ENCODE measurements at regions not wholly inside any gene's neighbourhood (a gene's known extent, or its start where the extent isn't known, plus 50 kb on each side); places are given as distances from the start of the nearest gene placed in this dataset.

- no CpG with 5 or more reads among the region's 3 CpGs for WGBS (ENCODE audit: extremely low coverage, insufficient coverage, low lambda C conversion rate)
- no peak overlapping the region for H3K4ac ChIP-seq (ENCODE audit: low read depth, low read length)
- H3K23ac ChIP-seq (ENCODE audit: low read length), result no peak overlapping the region
- H2AK5ac ChIP-seq (ENCODE audit: low read length), result no peak overlapping the region
- H3K4me1 ChIP-seq (ENCODE audit: control insufficient read depth, low read depth, low read length), result no peaks in the 10 kb centered on the region
- H3K4me2 ChIP-seq (ENCODE audit: low read length), result no peak overlapping the region
- no peak overlapping the region for H2BK120ac ChIP-seq (ENCODE audit: low read depth, low read length)
- no peak for DNase-seq
- no peaks in the 10 kb centered on the region for H3K27me3 ChIP-seq (ENCODE audit: insufficient read depth, low read length, poor library complexity)
- no peaks in the 10 kb centered on the region for H3K36me3 ChIP-seq (ENCODE audit: control insufficient read depth, insufficient read depth, low read length)
- H3K4me3 ChIP-seq (ENCODE audit: low read length), result no peak overlapping the region
- H3K18ac ChIP-seq (ENCODE audit: low read length), result no peak overlapping the region
- no peak overlapping the region for H3K27ac ChIP-seq (ENCODE audit: low read depth, low read length)
- no peak overlapping the region for H4K8ac ChIP-seq (ENCODE audit: low read depth, low read length)
- H3K9ac ChIP-seq (ENCODE audit: low read length), result no peak overlapping the region
- H4K5ac ChIP-seq (ENCODE audit: low read length), result no peak overlapping the region
- no peak overlapping the region for H2BK5ac ChIP-seq (ENCODE audit: low read length)
- no peak overlapping the region for H2BK15ac ChIP-seq (replicated peaks; ENCODE audit: low read depth)
- no peak overlapping the region for H3K56ac ChIP-seq (ENCODE audit: low read length)
- H3K79me1 ChIP-seq (ENCODE audit: low read length), result no peaks in the 10 kb centered on the region
- H3K79me2 ChIP-seq (ENCODE audit: control insufficient read depth, insufficient read depth, low read length), result no peaks in the 10 kb centered on the region
These were observed 149.1 kb upstream of the CTAGE1 start for GRCh38 chr18:22566703-22567420.

DNA sequence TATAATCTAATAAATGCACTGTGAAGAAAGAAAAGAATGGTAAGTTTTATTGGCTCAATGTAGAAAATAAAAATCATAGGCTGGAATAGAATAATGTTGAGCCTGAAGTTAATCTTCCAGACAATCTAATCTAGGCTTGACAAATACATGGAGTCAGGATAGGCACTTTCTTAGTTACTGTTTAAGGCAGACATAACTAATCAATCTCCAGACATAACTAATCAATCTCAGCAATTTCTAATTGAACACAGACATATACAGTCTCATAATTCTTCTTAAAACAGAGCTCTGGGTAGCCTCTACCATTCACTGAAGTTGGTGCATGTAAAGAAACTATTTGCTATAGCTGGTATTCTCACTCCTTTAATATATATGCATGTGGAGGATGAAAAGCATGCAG, 150.1 kb upstream of the CTAGE1 start:
- no peak overlapping the region for H2BK5ac ChIP-seq (ENCODE audit: low read length)
- no peak overlapping the region for H3K9ac ChIP-seq (ENCODE audit: low read length)
- H3K36me3 ChIP-seq (ENCODE audit: control insufficient read depth, insufficient read depth, low read length), result no peaks in the 10 kb centered on the region
- H3K27ac ChIP-seq (ENCODE audit: low read depth, low read length), result no peak overlapping the region
- H3K4me2 ChIP-seq (ENCODE audit: low read length), result no peak overlapping the region
- H2BK120ac ChIP-seq (ENCODE audit: low read depth, low read length), result no peak overlapping the region
- no peaks in the 10 kb centered on the region for H3K4me1 ChIP-seq (ENCODE audit: control insufficient read depth, low read depth, low read length)
- H3K27me3 ChIP-seq (ENCODE audit: insufficient read depth, low read length, poor library complexity), result no peaks in the 10 kb centered on the region
- H3K4me3 ChIP-seq (ENCODE audit: low read length), result no peak overlapping the region
- H4K5ac ChIP-seq (ENCODE audit: low read length), result no peak overlapping the region
- H3K4ac ChIP-seq (ENCODE audit: low read depth, low read length), result no peak overlapping the region
- no peaks in the 10 kb centered on the region for H3K79me2 ChIP-seq (ENCODE audit: control insufficient read depth, insufficient read depth, low read length)
- H3K56ac ChIP-seq (ENCODE audit: low read length), result no peak overlapping the region
- no peak overlapping the region for H3K18ac ChIP-seq (ENCODE audit: low read length)
- H3K79me1 ChIP-seq (ENCODE audit: low read length), result no peaks in the 10 kb centered on the region
- H2AK5ac ChIP-seq (ENCODE audit: low read length), result no peak overlapping the region
- no peak overlapping the region for H4K8ac ChIP-seq (ENCODE audit: low read depth, low read length)
- H3K23ac ChIP-seq (ENCODE audit: low read length), result no peak overlapping the region
- no peak overlapping the region for H2BK15ac ChIP-seq (replicated peaks; ENCODE audit: low read depth)
- DNase-seq, result no peak

DNA sequence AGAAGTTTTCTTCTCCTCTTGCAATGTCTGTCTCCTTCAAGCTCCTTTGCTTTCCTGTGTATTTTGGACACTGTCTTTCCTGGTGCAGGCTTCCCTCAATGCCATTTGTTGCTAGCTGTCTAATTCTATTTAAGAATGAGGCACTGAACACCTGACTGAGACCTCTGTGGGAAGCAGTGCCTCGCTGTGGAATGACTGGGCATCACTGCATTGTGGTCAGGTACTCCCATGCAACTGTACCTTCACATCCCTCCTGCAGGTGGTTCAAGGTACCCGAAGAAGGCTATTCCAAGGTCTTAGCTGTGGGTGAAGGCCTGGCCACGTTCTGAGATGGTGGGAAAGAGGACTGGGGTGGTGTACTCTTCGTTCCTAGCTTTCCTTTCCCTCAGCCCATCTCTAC, 152.8 kb upstream of the CTAGE1 start:
- no peak overlapping the region for H4K5ac ChIP-seq (ENCODE audit: low read length)
- H2BK120ac ChIP-seq (ENCODE audit: low read depth, low read length), result no peak overlapping the region
- H3K36me3 ChIP-seq (ENCODE audit: control insufficient read depth, insufficient read depth, low read length), result no peaks in the 10 kb centered on the region
- H3K79me2 ChIP-seq (ENCODE audit: control insufficient read depth, insufficient read depth, low read length), result no peaks in the 10 kb centered on the region
- H2AK5ac ChIP-seq (ENCODE audit: low read length), result no peak overlapping the region
- H3K4ac ChIP-seq (ENCODE audit: low read depth, low read length), result no peak overlapping the region
- no peak overlapping the region for H3K4me2 ChIP-seq (ENCODE audit: low read length)
- no peak overlapping the region for H3K18ac ChIP-seq (ENCODE audit: low read length)
- DNase-seq, result no peak
- no peak overlapping the region for H3K23ac ChIP-seq (ENCODE audit: low read length)
- no peaks in the 10 kb centered on the region for H3K4me1 ChIP-seq (ENCODE audit: control insufficient read depth, low read depth, low read length)
- H3K27ac ChIP-seq (ENCODE audit: low read depth, low read length), result no peak overlapping the region
- H3K4me3 ChIP-seq (ENCODE audit: low read length), result no peak overlapping the region
- no peaks in the 10 kb centered on the region for H3K79me1 ChIP-seq (ENCODE audit: low read length)
- no peak overlapping the region for H4K8ac ChIP-seq (ENCODE audit: low read depth, low read length)
- H3K27me3 ChIP-seq (ENCODE audit: insufficient read depth, low read length, poor library complexity), result no peaks in the 10 kb centered on the region
- WGBS (ENCODE audit: extremely low coverage, insufficient coverage, low lambda C conversion rate), result no CpG with 5 or more reads among the region's 4 CpGs
- no peak overlapping the region for H3K56ac ChIP-seq (ENCODE audit: low read length)
- H3K9ac ChIP-seq (ENCODE audit: low read length), result no peak overlapping the region
- H2BK15ac ChIP-seq (replicated peaks; ENCODE audit: low read depth), result no peak overlapping the region
- no peak overlapping the region for H2BK5ac ChIP-seq (ENCODE audit: low read length)

DNA sequence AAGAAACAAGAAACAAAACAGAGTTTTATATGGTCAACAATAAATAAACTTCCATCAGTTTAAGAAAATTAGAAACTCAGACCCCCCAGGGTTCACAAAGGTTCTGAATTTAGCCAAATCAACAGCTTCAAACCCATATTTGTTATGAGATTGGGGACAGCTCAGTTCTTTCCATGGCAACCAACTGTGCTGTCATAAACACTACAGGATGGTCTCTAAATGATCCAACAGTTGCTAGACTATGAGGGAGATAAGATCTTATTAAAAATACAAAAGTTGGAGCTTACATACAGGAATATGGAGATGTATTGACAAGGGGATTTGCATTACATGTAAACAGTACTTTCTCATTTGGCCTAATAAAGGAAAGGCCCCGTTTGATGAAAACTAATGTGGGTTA, 154.6 kb upstream of the CTAGE1 start:
- no CpG with 5 or more reads among the region's 1 CpG for WGBS (ENCODE audit: extremely low coverage, insufficient coverage, low lambda C conversion rate)
- Histone ChIP-seq H4K5ac (ENCODE audit: low read length) (no peak overlapping the region), H3K4me1 (ENCODE audit: control insufficient read depth, low read depth, low read length) (no peaks in the 10 kb centered on the region), H3K79me1 (ENCODE audit: low read length) (no peaks in the 10 kb centered on the region), H3K4ac (ENCODE audit: low read depth, low read length) (no peak overlapping the region), H3K27me3 (ENCODE audit: insufficient read depth, low read length, poor library complexity) (no peaks in the 10 kb centered on the region), H3K27ac (ENCODE audit: low read depth, low read length) (no peak overlapping the region), H3K4me3 (ENCODE audit: low read length) (no peak overlapping the region), H3K79me2 (ENCODE audit: control insufficient read depth, insufficient read depth, low read length) (no peaks in the 10 kb centered on the region), H3K4me2 (ENCODE audit: low read length) (no peak overlapping the region), H2AK5ac (ENCODE audit: low read length) (no peak overlapping the region), H3K23ac (ENCODE audit: low read length) (no peak overlapping the region), H2BK120ac (ENCODE audit: low read depth, low read length) (no peak overlapping the region), H3K9ac (ENCODE audit: low read length) (no peak overlapping the region), H3K56ac (ENCODE audit: low read length) (no peak overlapping the region), H2BK5ac (ENCODE audit: low read length) (no peak overlapping the region), H4K8ac (ENCODE audit: low read depth, low read length) (no peak overlapping the region), H2BK15ac (replicated peaks; ENCODE audit: low read depth) (no peak overlapping the region), H3K36me3 (ENCODE audit: control insufficient read depth, insufficient read depth, low read length) (no peaks in the 10 kb centered on the region), H3K18ac (ENCODE audit: low read length) (no peak overlapping the region)
- DNase-seq, result peak; percentile 36

GRCh38 chr18:22579271-22579670, 161.6 kb upstream of the CTAGE1 start:
- no peak overlapping the region for H3K23ac ChIP-seq (ENCODE audit: low read length)
- no peak overlapping the region for H3K4ac ChIP-seq (ENCODE audit: low read depth, low read length)
- H3K27ac ChIP-seq (ENCODE audit: low read depth, low read length), result no peak overlapping the region
- no peak overlapping the region for H4K8ac ChIP-seq (ENCODE audit: low read depth, low read length)
- H2AK5ac ChIP-seq (ENCODE audit: low read length), result no peak overlapping the region
- H3K36me3 ChIP-seq (ENCODE audit: control insufficient read depth, insufficient read depth, low read length), result no peaks in the 10 kb centered on the region
- H3K9ac ChIP-seq (ENCODE audit: low read length), result no peak overlapping the region
- H3K79me1 ChIP-seq (ENCODE audit: low read length), result no peaks in the 10 kb centered on the region
- no peaks in the 10 kb centered on the region for H3K4me1 ChIP-seq (ENCODE audit: control insufficient read depth, low read depth, low read length)
- no peak overlapping the region for H3K18ac ChIP-seq (ENCODE audit: low read length)
- no peak overlapping the region for H3K4me2 ChIP-seq (ENCODE audit: low read length)
- no peak overlapping the region for H3K56ac ChIP-seq (ENCODE audit: low read length)
- H2BK5ac ChIP-seq (ENCODE audit: low read length), result no peak overlapping the region
- H2BK120ac ChIP-seq (ENCODE audit: low read depth, low read length), result no peak overlapping the region
- H3K4me3 ChIP-seq (ENCODE audit: low read length), result no peak overlapping the region
- H4K5ac ChIP-seq (ENCODE audit: low read length), result no peak overlapping the region
- no CpG with 5 or more reads among the region's 5 CpGs for WGBS (ENCODE audit: extremely low coverage, insufficient coverage, low lambda C conversion rate)
- DNase-seq, result no peak
- no peaks in the 10 kb centered on the region for H3K27me3 ChIP-seq (ENCODE audit: insufficient read depth, low read length, poor library complexity)
- H2BK15ac ChIP-seq (replicated peaks; ENCODE audit: low read depth), result no peak overlapping the region
- H3K79me2 ChIP-seq (ENCODE audit: control insufficient read depth, insufficient read depth, low read length), result no peaks in the 10 kb centered on the region

GRCh38 chr18:22585333-22585732, 167.6 kb upstream of the CTAGE1 start:
- Histone ChIP-seq H3K18ac (ENCODE audit: low read length) (no peak overlapping the region), H3K27me3 (ENCODE audit: insufficient read depth, low read length, poor library complexity) (no peaks in the 10 kb centered on the region), H3K9ac (ENCODE audit: low read length) (no peak overlapping the region), H2BK15ac (replicated peaks; ENCODE audit: low read depth) (no peak overlapping the region), H3K4me2 (ENCODE audit: low read length) (no peak overlapping the region), H2BK120ac (ENCODE audit: low read depth, low read length) (no peak overlapping the region), H4K8ac (ENCODE audit: low read depth, low read length) (no peak overlapping the region), H2BK5ac (ENCODE audit: low read length) (no peak overlapping the region), H2AK5ac (ENCODE audit: low read length) (no peak overlapping the region), H3K36me3 (ENCODE audit: control insufficient read depth, insufficient read depth, low read length) (no peaks in the 10 kb centered on the region), H3K4me1 (ENCODE audit: control insufficient read depth, low read depth, low read length) (no peaks in the 10 kb centered on the region), H4K5ac (ENCODE audit: low read length) (no peak overlapping the region), H3K79me1 (ENCODE audit: low read length) (no peaks in the 10 kb centered on the region), H3K56ac (ENCODE audit: low read length) (no peak overlapping the region), H3K27ac (ENCODE audit: low read depth, low read length) (no peak overlapping the region), H3K23ac (ENCODE audit: low read length) (no peak overlapping the region), H3K4me3 (ENCODE audit: low read length) (no peak overlapping the region), H3K4ac (ENCODE audit: low read depth, low read length) (no peak overlapping the region), H3K79me2 (ENCODE audit: control insufficient read depth, insufficient read depth, low read length) (no peaks in the 10 kb centered on the region)
- no peak for DNase-seq
- WGBS (ENCODE audit: extremely low coverage, insufficient coverage, low lambda C conversion rate), result no CpG with 5 or more reads among the region's 1 CpG

All from mesendoderm (in vitro differentiated cells).